ENCODE measurements at regions not wholly inside any gene's neighbourhood (a gene's known extent, or its start where the extent isn't known, plus 50 kb on each side); places are given as distances from the start of the nearest gene placed in this dataset.

- Histone ChIP-seq H3K9me3 (ENCODE audit: control insufficient read depth in 1 of 2, insufficient read depth in 1 of 2, low read depth in 1 of 2, low read length in 2 of 2) (no peaks in the 10 kb centered on the region), H3K4me1 (ENCODE audit: control insufficient read depth in 1 of 2, insufficient read depth in 2 of 2, low read length in 2 of 2) (peaks cover 0 to 8% of the 10 kb centered on the region in 2 experiments; a peak in 2 of 4 replicates), H3K9me2 (ENCODE audit: insufficient read depth) (no peaks in the 10 kb centered on the region), H3K27me3 (ENCODE audit: insufficient read depth, low read length) (no peaks in the 10 kb centered on the region), H4K20me1 (ENCODE audit: insufficient read depth) (no peaks in the 10 kb centered on the region), H3K9ac (ENCODE audit: low read length) (no peak overlapping the region), H2AFZ (ENCODE audit: low read depth, low read length, poor library complexity, severe bottlenecking) (no peak overlapping the region), H3K79me2 (ENCODE audit: insufficient read depth, low read length) (no peaks in the 10 kb centered on the region), H3K36me3 (ENCODE audit: control insufficient read depth in 1 of 2, insufficient read depth in 2 of 2, low read length in 2 of 2) (no peaks in the 10 kb centered on the region), H3K27ac (ENCODE audit: low read depth, low read length) (no peak overlapping the region), H3K4me2 (ENCODE audit: low read length) (no peak overlapping the region), H3K4me3 (replicated peaks in 1 of 2; ENCODE audit: low read depth in 1 of 2, low read length in 2 of 2) (no peak overlapping the region)
- BruUV-seq (replicated peaks) = no TSS peak
- no peak for ATAC-seq
- CTCF ChIA-PET = interaction anchor here (1.5 kb wide), 1 partner anchor 15 kb away, joined by 3 read pairs; no protein-coding TSS in a partner anchor
- intact Hi-C loops (cut with micrococcal nuclease) = loop anchor here (10.0 kb wide), 1 partner anchor 401 kb away; the partner anchor contains the start of gene TMEM161B
- POLR2A ChIA-PET = interaction anchor here (1.7 kb wide), 1 partner anchor 1252 kb away, joined by 3 read pairs; no protein-coding TSS in a partner anchor
- DNase-seq (ENCODE audit: low read depth, low spot score) = no peak
- RAD21 ChIA-PET (ENCODE audit: low non-redundant PET in 1 of 2, low total read pairs in 2 of 2, uncharacterized antibody in 2 of 2, unreplicated experiment in 2 of 2) = no interaction called here
- no peak for TF ChIP-seq ZFX (IDR thresholded peaks at IDR 0.05)
- no peak for TF ChIP-seq EGR1 (IDR thresholded peaks at IDR 0.05; ENCODE audit: low read depth)
- no peak for TF ChIP-seq SRF (IDR thresholded peaks at IDR 0.05; ENCODE audit: low read depth)
- no peak for TF ChIP-seq EZH2 (IDR thresholded peaks at IDR 0.05)
- no peak for TF ChIP-seq YY1 (IDR thresholded peaks at IDR 0.05; ENCODE audit: extremely low read depth, insufficient replicate concordance, low read depth, low read length)
- no peak for TF ChIP-seq SP1 (IDR thresholded peaks at IDR 0.05; ENCODE audit: low read depth)
- no peak for TF ChIP-seq ZBTB33 (IDR thresholded peaks at IDR 0.05; ENCODE audit: extremely low read depth, insufficient replicate concordance, low read length)
- TF ChIP-seq CBX3 (IDR thresholded peaks at IDR 0.05; ENCODE audit: low read depth) = no peak
- TF ChIP-seq ELF1 (IDR thresholded peaks at IDR 0.05; ENCODE audit: borderline replicate concordance, low read depth) = no peak
- no peak for TF ChIP-seq RAD21 (IDR thresholded peaks at IDR 0.05; ENCODE audit: low read depth)
- TF ChIP-seq FOSL1 (IDR thresholded peaks at IDR 0.05; ENCODE audit: low read depth) = no peak
Measured at GRCh38 chr5:88665750-88666215, 217.2 kb downstream of the MEF2C start.
